Suprapubic skin (tissue), 4 donors: ENCODE measurements at regions not wholly inside any gene's neighbourhood (a gene's known extent, or its start where the extent isn't known, plus 50 kb on each side); places are given as distances from the start of the nearest gene placed in this dataset.

ENCODE experiments used
- POLR2A ChIP-seq, 2 donors: fragments of 450-650 bp; IDR thresholded peaks; one replicate each; pipeline ENCODE4 v1.6.1; 2017; ENCODE audit warnings: antibody characterized with exemption in 2 of 2, mild to moderate bottlenecking in 2 of 2, moderate library complexity in 2 of 2
- POLR2AphosphoS5 ChIP-seq, 3 donors: sonication (generic); formaldehyde crosslinking; IDR thresholded peaks; one replicate each; pipeline ENCODE4 v1.6.1; 2017; ENCODE audit warnings: antibody characterized with exemption in 3 of 3
- TF ChIP-seq, protein P1 (sequence below), 2 donors: fragments of 200-600 bp in 1 of 2; fragments of 450-650 bp in 1 of 2; sonication (generic) in 1 of 2; IDR thresholded peaks; one replicate each; pipeline ENCODE4 v1.5.1; 2016 to 2019; ENCODE audit warnings: antibody characterized with exemption in 2 of 2, mild to moderate bottlenecking in 1 of 2, moderate library complexity in 1 of 2

DNA sequence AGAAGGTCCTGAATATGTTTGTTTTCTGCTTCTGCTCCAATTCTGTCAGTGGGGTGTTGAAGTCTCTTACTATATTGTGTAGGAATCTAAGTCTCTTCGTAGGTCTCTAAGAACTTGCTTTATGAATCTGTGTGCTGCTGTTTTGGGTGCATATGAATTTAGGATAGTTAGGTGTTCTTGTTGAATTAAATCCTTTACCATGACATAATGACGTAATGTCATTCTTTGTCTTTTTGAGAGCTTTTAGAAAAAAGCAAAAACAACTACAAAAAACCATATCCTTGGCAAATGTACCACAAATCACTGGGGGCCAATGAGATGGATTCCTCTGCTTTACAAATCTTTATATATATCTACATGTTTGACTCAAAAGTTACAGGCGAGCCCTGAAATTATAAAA is 576.1 kb downstream of the CDH18 start:
- TF ChIP-seq, protein P1, sequence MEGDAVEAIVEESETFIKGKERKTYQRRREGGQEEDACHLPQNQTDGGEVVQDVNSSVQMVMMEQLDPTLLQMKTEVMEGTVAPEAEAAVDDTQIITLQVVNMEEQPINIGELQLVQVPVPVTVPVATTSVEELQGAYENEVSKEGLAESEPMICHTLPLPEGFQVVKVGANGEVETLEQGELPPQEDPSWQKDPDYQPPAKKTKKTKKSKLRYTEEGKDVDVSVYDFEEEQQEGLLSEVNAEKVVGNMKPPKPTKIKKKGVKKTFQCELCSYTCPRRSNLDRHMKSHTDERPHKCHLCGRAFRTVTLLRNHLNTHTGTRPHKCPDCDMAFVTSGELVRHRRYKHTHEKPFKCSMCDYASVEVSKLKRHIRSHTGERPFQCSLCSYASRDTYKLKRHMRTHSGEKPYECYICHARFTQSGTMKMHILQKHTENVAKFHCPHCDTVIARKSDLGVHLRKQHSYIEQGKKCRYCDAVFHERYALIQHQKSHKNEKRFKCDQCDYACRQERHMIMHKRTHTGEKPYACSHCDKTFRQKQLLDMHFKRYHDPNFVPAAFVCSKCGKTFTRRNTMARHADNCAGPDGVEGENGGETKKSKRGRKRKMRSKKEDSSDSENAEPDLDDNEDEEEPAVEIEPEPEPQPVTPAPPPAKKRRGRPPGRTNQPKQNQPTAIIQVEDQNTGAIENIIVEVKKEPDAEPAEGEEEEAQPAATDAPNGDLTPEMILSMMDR (IDR thresholded peaks at IDR 0.05) = no peak
- no peak for TF ChIP-seq POLR2AphosphoS5 (IDR thresholded peaks at IDR 0.05)
- no peak for TF ChIP-seq POLR2A (IDR thresholded peaks at IDR 0.05)
